HG03060 (cell line): ENCODE measurements at regions not wholly inside any gene's neighbourhood (a gene's known extent, or its start where the extent isn't known, plus 50 kb on each side); places are given as distances from the start of the nearest gene placed in this dataset.

Experiments used
- ATAC-seq: cut with Tn5 transposase; IDR thresholded peaks from one replicate; pipeline ENCODE4 v1.9.1; 2021; ENCODE audit warnings: low read depth, moderate number of reproducible peaks; ENCODE audit not compliant: unreplicated experiment

- no peak for ATAC-seq
Observed at GRCh38 chr7:136339464-136339863, 362.3 kb upstream of the MTPN start.

DNA sequence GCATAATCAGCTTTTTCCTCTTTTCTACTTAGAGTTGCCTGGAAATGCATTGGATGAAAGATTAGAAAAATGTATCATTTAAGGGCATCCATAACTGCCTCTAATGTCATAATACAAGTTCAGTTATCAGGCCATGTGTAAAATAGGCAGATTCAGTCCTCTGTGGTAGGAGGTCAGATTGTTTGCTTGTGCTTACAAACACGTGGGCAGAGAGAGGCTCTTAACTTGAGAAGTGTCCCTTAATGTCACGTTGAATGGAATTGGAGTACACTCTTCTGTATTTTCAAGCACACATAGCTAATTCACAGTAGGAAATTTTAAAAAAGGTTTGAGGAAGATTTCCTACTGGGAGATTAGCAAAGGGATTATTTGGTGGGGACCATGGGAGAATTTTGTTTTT is 359.8 kb upstream of the MTPN start:
- ATAC-seq, result no peak

DNA sequence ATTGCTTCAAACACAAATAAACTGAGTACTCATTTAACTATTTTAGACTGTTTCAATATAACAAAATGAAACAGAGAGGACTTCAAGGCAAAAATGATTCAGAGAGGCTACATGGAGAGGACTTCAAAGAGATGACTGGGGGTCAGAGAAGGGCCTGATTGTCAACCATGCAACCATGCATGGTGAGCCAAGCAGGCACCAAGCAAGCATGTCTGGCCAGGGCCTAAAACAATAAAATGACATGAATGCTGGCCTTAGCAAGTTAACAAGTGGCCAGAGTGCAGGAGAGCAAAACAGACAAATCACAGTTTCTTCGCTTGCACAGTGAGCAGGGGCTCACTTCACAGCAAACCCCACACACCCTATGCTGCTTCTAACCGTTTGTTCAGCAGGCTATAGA is 356.5 kb upstream of the MTPN start:
- no peak for ATAC-seq

- ATAC-seq, result no peak
Observed at GRCh38 chr7:136326045-136326609, 349.0 kb upstream of the MTPN start.

GRCh38 chr7:136325578-136325977 is 348.4 kb upstream of the MTPN start:
- no peak for ATAC-seq

GRCh38 chr7:136325027-136325426 is 347.9 kb upstream of the MTPN start:
- ATAC-seq, result no peak

GRCh38 chr7:136324073-136324704 is 347.0 kb upstream of the MTPN start:
- no peak for ATAC-seq

DNA sequence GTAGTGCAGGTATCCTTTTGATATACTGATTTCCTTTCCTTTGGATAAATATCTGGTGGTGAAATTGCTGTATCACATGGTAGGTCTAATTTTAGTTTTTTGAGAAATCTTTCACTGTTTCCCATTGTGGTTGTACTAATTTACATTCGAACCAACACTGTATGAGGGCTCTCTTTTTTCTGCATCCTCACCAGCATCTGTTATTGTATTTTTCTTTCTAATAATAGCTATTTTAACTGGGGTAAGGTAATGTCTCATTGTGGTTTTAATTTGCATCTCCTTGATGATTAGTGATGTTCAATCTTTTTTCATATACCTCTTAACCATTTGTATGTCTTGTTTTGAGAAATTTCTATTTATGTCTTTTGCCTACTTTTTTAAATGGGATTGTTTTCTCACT is 335.4 kb upstream of the MTPN start:
- ATAC-seq, result no peak

GRCh38 chr7:136309407-136309806 is 332.2 kb upstream of the MTPN start:
- ATAC-seq, result no peak

- no peak for ATAC-seq
Observed at GRCh38 chr7:136308230-136308629, 331.1 kb upstream of the MTPN start.

GRCh38 chr7:136303162-136303561 is 326.0 kb upstream of the MTPN start:
- no peak for ATAC-seq

DNA sequence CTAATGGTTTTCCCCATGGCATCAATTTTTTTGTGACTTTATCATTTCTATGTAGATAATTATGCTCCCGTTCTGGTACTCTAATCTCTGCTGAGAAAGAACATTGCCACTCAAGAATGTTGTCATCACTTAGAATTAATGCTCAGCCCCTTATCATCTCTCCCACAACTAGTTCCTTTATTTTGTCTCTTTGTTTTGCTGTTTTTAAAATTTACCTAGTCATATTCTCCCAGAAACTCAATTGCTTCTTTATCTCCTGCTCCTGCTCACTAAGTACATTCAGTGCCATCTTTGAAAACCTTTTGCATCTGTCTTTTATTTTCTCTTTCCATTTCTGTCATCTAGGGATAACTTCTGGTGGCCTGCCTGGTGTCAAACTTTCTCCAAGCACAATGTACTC is 324.9 kb upstream of the MTPN start:
- no peak for ATAC-seq

- no peak for ATAC-seq
Observed at GRCh38 chr7:136294977-136295376, 317.8 kb upstream of the MTPN start.

DNA sequence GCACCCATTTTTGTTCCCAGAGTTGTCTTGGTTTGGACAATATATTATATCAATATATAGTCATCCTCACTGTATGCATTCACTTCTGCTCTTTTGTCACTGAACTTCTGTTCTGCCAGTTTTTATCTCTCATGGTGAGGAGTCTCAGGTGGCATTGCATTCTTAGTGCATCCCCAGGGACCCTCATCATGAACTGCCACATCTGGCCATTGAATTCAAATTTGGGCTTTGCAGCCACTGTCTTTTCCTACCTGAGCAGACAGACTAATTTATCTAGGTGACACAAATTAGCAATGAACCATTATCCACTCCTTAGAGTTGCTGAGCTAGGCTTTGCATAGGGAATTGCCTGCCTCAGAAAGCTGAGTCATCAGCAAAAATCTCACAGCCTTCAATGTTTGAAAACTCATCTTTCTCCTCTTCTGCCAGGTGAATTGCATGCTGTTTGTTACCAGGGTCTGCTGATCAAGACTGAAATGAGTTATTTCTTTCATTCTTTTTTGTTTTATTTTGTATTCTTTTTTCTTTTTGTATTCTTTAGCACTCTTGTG is 316.8 kb upstream of the MTPN start:
- no peak for ATAC-seq

GRCh38 chr7:136293272-136293671 is 316.1 kb upstream of the MTPN start:
- no peak for ATAC-seq

- no peak for ATAC-seq
Observed at GRCh38 chr7:136292365-136292764, 315.2 kb upstream of the MTPN start.

DNA sequence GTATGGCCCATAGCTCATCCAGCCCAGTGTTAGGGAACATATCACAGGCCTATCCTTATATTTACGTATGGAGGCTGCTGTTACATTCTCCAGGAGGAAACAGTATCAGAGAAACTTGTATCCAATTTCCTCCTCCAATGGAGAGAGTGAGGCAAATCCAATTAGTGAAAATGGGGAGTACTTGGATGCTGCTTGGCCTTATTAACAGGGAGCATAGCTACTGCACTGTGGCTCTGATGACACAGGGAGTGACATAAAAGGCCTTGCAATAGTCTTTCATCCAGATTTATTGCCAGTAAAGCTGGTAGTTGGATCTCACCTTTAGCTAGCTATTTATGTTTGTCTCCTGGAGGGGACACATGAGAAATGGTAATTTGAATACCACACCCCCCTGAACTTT is 313.2 kb upstream of the MTPN start:
- ATAC-seq, result no peak

DNA sequence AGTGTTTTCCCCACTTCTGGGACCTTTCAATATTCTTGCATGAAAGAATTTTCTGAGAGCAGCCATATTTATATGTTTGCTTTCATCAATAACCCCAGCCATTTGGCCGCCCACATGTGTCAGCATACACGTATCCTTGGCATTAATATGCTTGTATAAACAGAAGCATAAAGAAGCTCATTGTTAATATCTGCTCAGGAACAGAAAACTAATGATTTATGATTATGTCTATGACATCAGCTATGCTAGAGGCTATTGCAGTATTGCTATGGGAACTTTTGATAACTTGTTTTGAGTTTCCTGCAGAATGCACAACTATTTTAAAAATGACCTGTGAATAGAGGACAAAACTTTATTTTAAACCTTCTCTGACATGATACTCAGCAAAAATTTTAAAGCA is 300.9 kb upstream of the MTPN start:
- no peak for ATAC-seq

GRCh38 chr7:136275794-136276193 is 298.6 kb upstream of the MTPN start:
- no peak for ATAC-seq

DNA sequence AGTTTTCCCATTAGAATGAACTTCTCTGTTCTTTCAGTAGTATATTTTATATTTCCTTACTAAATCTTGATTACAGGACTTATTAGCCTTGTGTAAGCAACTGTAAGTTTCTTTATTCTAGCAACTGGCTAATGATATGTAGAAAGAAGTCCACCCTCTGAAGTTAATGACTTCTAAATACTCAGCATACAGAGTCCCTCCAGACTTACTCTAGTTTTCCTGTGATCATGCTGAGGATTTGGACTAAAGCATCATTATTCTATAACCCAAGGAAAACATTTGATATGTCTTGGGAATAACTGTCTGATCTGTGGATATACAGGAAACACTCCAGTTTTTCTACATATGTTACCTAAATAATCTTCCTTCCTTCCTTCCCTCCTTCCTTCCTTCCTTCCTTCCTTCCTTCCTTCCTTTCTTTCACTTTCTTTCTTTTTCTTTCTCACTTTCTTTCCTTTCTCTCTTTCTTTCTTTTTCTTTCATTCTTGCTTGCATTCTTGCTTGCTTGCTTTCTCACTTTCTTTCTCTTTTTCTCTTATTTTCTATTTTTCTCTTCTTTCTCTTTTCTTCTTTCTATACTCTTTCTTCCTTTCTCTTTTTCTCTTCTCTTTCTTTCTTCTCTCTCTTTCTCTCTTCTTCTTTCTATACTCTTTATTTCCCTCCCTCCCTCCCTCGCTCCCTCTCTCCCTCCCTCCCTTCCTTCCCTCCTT is 297.6 kb upstream of the MTPN start:
- ATAC-seq, result no peak

DNA sequence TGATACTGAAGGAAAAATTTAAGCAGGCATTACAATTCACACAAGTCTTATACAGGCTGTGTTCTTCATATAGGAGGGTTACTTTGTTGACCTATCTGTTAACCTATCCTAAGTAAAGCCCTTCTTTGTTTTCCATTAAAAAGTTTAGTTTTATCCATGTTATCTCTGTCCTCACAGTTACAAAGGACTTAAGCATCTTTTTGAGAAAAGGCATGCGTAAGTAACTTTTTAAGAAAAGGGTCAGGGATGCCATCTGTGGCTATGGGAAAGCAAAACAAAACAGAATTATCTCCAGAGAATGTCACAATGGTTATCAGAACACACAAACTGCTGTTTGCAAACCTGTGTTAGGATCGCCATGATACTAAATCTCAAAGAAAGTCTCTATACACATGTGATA is 295.8 kb upstream of the MTPN start:
- ATAC-seq, result no peak

GRCh38 chr7:136267822-136268221 is 290.7 kb upstream of the MTPN start:
- no peak for ATAC-seq
